Midbrain (tissue), 1 donor: ENCODE measurements at regions not wholly inside any gene's neighbourhood (a gene's known extent, or its start where the extent isn't known, plus 50 kb on each side); places are given as distances from the start of the nearest gene placed in this dataset.
"Not testable (repeated sequence)": the region's sequence is repeated elsewhere in the genome, so short reads cannot be mapped to it uniquely, and the experiment has no call there.

Source experiments
- DNase-seq: peaks from one replicate; lab custom pipeline; 2025; lab: John Stamatoyannopoulos, UW

DNA sequence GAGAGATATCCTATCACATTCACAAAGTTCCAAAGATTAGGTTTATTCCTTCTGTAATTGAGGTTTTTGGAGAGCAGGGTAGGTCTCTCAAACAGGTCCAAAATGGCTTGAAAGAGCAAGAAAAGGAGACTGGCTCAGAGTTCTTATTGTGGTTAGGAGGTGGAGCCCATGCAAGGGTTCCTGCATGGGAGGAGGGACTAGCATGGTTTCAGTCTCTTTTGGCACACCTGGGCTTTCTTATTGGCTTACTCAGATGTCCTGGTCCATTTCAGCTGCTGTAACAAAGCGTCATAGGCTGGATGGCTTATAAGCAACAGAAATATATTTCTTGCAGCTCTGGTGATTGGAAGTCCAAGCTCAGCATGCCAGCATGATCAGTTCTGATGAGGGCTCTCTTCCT is 493.1 kb downstream of the REEP3 start:
- no peak for DNase-seq

DNA sequence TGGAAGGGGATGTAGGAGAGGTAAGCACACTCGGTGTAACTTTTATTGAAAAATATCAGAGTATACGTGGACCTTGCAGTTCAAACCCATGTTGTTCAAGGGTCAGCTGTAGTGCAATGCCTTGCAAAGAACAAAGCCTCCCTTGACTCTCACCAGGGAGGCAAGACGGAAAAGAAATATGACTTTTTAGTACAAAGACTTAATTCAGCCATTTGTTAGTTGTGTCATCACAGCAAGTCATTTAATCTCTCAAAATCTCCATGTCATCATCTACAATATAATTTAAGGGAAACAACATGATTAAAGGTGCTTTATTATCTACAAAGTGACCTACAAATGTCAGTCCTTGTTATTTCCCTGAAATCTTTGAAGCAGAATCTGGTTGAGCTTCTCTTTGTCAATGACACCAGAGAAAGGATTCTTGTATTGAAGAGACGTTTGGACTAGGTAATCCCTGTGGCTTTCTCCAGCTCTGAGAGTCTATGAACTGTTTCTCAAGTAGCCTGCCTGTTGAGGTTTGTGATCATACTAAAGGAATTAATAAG is 502.8 kb downstream of the REEP3 start:
- DNase-seq = no peak

DNA sequence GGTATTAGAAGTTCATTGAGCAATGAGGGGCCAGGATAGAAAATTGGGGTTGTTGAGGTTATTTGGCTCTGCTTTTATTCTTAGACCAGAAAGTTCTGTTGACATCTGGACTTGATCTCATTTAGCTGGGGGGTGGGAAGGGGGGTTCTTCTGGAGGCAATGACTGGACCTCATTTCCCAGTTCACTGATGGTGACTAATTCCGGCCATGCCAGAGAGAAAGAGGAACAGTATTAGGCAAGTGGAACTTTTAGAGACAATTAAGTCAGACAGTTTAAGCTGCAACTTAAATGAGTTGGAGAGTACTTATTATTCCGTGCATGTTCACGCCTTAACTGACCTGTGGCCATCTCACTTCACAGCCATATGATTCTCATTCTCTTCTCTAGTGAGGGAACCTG is 512.5 kb downstream of the REEP3 start:
- DNase-seq = no peak

DNA sequence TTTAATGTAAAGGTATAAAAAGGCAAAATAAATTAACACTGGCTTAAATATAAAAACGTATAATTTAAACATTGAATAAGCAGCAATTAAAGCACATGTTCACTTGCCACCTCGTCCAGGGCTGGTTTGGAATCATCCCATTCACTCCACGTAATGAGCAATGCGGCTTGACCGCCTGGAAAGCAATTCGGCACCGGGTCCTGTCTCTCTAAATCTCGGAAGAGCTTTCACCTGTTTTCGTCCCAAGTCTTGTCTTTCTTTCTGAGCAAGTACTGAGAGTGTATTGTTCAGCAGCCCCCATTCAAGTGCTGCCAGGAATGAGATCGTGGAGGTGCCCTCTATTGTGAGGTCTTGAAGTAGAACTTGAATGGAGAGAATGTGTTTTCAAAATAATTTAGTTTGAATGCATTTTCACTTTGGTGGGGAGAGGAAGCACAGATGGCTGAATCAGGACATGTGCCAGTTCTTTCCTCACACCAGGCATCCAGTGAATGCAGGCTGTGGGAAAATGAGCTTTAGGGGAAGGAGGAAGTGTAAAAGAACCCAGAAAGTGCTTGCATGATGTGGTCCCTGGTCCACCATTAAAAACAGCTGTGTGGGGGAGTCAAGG is 515.2 kb downstream of the REEP3 start:
- DNase-seq = peak; percentile 13

DNA sequence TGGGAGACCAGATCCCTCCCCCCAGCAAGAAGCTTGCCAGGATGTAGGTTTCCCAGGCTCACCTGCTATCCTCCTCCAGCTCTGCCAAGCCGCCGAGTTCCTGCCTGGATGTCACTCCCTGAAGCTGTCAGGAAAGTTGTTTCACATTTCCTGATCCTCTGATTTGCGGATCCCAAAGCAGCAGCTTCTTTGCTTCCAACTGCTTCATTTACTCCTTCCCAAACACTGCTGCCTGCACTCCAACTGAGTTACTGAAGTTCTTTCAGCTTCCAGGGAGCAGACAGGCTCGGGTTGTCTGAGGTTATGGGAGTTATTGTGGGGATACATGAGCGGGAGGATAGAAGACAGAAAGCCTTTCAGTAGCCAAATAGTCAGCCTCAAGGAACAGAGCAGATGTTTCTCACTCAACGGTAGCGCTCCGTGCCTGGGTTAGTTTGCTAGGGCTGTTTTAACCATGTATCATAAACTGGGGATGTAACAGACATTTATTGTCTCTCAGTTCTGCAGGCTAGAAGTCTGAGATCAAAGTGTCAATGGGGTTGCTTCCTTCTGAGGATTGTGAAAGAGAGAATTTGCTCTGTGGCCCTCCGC is 516.0 kb downstream of the REEP3 start:
- peak; percentile 10 for DNase-seq

DNA sequence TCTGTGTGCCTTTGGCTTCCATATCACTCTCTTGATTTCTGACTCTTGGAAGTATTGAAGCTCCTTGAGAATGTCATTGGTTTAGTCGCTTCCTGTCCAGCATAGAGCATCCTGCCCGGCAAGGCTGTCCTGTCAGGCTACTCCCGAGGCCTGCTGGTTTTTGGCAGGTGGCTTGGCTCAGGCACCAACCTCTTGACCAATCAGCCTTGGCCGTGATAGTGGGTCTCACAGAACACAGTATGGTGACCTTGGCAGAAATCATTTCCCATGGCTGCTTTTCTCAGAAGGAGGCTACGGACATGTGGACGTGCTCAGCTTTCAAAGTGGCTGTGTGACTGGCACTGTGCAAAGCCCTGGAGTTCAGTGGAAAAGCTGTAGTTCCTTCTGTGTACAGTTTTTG is 516.9 kb downstream of the REEP3 start:
- no peak for DNase-seq

DNA sequence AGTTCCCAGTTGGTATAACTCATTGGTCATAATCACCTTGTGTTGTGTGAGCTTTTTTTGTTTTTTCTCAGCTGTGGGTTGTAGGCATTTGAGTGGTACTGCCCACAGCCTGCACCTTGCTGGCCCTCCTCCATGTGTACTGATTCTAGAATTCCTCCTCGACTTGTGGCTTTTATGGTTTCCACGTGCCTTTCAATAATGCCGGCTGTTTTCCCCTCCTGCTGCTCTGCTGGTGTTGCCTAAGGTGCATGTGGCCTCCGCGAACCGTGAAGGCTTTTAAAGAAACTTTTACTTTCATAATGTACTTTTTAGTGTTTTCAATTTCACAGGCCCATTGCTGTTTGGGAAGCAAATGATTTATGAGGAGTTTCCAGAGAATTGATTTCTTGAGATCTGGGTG is 518.0 kb downstream of the REEP3 start:
- DNase-seq = no peak

DNA sequence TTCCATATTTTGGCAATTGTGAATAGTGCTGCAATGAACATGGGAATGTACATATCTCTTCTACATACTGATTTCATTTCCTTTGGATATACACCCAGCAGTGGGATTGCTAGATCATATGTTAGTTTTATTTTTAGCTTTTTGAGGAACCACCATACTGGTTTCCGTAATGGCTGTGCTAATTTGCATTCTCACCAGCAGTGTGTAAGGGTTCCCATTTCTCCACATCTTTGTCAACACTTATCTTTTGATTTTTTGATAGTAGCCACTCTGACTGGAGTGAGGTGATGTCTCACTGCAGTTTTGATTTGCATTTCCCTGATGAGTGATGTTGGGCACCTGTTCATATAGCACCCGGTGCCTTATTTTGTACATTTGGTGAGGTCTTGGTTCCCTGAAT is 519.6 kb downstream of the REEP3 start:
- DNase-seq = no peak

DNA sequence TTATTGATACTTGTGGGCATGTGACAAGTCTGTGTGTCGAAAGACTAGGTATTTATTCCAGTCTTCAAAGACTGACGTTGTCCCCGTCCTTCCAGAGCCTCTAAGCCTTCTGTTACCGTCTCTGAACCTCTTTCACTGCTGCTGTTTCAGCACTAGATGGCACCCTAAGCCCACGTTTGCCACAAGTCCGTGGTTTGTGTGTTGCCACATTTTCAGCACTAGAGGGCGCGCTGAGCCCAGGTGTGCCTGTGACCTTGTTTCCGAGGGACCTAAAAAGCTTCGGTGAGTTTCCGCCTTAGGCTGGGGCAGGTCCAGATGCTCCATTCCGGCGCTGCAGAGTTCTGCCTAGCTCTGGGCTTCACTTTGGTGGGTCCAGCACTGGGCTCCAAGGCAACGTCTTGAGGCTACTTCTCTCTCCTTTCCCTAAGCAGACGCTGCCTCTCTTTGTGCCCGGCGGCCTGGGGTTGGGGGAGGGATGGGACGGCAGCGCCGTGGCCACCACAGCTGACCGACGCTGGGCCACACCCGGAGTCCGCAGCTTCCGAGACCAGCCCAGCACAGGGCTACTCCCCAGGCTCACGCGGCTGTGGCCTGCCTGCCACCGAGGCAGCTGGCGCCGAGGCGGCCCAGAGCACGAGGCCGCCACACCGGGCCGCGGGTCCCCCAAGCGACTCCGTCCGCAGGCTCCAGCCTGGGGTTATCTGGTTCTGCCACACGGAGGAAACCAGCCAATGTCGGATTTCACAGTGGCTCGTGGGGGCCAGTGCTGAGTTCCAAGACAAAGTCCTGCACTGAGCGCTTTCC is 520.2 kb downstream of the REEP3 start:
- DNase-seq = peak; percentile 63

DNA sequence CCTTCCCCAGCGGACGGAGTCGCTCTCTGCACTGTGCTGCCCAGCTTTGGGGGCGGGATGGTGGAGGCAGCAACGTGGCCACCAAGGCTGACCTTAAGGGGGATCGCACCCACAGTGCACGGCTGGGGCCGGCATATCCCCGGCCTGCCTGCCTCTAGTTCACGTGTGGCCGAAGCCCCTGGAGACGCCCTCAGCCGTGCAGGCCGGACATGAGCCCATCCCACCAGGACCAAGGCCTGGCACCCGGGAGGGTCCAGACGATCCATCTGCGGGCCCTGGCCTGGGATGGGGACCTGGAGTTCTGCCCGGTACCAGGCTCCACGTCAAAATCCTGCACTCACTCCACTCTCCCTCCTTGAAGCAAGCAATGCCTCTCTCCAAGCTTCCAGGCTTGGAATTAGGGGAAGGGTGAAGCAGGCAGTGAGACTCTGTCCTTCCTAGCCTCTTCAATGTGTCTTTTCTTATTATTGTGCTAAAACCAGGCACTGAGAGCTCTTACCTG is 520.8 kb downstream of the REEP3 start:
- no peak for DNase-seq

DNA sequence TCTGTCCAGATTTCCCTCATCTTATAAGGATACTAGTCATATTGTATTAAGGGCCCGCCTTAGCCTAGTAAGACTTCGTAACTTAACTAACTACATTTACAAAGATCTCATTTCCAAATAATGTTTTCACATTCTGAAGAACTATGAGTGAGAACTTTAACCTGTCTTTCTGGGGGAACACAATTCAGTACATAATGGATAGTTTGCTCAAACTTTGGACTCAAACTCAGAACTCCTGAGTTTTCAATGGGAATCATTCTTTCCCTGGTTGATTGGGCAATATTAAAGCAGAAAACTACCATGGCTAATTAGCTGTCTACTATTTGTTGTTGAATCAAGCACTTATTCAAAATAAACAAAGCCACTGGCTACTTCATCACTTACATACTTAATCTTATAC is 522.9 kb downstream of the REEP3 start:
- no peak for DNase-seq

DNA sequence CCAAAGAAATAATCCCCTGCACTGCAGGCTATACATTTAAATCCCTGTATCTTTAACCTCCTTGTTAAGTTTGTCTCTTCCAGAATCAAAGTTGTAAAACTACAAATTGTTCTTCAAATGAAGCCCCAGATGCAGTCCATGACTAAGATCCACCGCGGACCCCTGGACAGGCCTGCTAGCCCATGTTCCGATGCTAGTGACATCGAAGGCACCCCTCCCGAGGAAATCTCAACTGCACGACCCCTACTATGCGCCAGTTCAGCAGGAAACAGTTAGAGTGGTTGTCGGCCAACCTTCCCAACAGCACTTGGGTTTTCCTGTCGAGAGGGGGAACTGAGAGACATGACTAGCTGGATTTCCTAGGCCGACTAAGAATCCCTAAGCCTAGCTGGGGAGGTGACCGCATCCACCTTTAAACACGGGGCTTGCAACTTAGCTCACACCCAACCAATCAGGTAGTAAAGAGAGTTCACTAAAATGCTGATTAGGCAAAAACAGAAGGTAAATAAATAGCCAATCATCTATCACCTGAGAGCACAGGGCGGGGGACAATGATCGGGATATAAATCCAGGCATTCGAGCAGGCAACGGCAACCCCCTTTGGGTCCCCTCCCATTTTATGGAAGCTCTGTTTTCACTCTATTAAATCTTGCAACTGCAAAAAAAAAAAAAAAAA is 523.9 kb downstream of the REEP3 start:
- not testable (repeated sequence) for DNase-seq

DNA sequence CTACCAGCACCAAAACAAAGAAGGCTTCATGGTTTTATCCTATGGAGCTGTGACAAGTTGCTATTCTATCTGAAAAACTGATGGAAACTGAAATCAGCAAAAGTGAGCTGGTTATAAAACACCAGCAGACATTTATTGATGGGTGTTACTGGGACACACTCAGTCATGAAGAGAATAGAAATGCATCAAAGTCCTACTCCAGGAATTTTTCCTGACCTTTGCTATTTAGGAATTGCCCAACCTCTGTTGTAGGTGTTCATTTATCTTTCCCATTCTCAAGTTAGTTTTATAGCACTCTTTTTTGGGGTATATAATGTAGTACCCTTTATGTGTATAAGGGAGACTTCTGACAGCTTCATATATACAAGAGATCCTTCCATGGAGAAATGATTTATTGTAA is 533.2 kb downstream of the REEP3 start:
- no peak for DNase-seq

DNA sequence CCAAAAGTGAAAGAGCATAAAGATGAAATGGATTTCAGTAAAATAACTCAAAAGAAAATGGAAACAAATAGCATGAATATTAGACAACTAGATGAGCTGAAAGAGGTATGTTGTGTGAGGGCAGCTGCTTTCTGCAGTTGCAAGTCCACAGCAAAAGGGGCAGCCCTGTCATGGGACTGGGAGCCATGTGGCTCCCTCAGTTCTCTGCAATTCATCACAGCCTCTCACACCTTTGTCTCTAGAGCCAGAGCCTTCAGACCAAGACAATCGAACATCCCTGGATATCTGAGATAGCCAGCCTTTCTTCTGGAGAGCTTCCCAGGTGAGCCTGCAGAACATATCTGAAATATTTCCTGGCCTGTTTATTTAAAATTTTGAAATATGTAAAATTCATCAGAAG is 538.7 kb downstream of the REEP3 start:
- no peak for DNase-seq

DNA sequence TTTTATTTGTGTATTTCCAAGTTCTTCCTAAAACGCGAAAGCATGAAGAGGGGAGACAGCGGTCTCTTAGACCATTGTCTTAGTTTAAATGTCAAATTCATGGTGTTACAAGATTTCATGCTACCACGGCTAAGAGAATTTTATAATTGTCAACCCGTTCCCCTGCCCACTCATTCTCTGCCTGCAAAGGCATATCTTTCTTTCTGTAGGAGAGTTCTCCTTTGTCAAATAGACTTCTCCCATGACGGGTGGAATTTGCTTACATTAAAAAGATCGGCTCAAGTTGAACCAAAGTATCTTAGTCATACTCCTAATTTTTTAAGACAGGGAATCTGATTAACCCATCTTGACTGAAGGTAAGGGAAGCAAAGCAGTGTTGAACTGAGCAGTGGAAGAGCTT is 539.2 kb downstream of the REEP3 start:
- no peak for DNase-seq

DNA sequence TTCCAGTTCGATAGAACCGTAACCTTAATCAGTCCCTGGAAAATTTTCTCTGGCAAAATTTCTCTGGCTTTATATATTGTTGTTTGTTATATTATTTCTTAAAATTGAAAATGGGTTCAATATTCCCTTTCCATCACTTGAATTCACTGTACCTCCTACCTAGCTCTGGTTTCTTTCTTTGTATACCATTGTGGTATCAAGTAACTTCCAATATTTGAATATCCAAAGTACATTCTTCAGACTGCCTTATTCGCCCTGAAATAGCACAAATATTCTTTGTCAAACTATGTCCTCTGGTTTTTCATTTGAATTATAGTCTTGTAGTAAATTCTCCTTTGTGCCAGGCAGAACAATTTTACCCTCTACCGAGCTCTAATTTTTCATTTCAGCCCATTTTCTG is 541.6 kb downstream of the REEP3 start:
- no peak for DNase-seq

DNA sequence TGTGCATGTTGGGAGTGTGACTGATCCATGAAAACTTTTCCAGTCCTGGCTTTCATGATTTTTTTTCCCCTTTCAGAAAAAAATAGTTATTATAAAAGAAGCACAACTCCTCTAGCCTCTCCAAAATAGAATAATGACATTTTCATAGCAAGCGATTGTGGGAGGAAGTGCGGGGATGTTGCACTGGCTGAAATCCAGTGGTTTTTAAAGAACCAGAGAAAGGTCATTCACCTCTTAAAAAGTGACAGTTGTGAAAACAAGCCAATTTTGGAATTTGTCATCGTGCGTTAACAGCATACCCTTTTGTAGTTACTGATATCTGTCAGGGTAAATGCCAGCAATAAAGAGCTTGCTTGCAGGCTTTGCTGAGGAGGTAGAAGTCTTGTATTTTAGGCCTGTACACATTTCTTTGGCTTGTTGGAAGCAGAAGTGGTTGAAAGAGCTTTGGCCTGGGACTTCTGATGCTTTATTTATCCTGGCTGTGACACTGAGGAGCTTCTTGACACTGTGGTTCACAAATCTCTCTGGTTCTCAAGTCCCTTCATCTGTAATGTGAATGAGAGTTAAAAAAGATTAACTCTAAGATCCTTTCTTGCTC is 545.9 kb downstream of the REEP3 start:
- DNase-seq = no peak

DNA sequence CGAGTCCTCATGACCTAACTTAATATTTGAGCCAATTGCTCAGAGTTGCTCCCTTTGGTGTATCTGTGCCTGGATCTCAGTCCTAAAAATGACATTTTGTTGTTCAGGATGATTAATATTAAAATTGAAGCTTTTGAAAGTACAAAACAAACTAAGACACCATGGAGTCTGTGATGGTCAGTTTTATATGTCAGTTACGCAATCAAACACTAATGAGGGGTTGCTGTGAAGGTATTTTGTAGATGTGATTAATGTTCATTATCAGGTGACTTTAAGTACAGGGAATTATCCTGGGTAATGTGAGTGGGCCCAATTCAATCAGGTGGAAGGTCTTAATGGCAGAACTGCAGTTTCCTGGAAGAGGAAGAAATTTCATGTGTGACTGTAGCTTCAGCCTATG is 546.7 kb downstream of the REEP3 start:
- DNase-seq = no peak

DNA sequence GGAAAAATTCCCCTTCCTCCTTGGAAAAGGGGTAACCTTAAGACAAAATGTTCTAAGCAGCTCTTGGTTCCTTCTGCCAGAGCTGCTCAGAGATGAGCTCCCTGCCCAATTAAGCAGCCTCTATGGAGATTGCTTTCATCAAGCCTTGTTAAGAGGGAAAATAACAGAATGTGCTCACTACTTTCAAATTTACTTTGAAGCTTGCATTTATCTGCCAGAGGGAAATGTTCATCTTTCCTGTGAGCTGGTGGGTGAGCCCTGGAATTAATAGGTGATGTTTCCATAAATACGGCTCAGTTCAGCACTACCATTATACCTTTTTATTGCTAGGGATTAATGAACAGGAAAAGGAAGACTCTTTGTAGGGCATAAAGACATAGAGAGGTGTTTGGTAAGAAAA is 549.0 kb downstream of the REEP3 start:
- no peak for DNase-seq

DNA sequence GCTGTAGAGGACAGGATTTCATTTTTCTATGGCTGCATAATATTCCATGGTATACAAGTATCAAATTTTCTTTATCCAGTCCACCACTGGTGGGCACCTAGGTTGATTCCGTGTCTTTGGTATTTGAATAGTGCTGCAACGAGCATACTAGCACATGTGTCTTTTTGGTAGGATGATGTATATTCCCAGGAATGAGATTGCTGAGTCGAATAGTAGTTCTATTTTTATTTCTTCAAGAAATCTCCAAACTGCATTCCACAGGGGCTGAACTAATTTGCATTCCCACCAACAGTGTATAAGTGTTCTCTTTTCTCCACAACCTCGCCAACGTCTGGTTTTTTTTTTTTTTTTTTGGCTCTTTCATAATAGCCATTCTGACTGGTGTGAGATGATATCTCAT is 550.0 kb downstream of the REEP3 start:
- no peak for DNase-seq

DNA sequence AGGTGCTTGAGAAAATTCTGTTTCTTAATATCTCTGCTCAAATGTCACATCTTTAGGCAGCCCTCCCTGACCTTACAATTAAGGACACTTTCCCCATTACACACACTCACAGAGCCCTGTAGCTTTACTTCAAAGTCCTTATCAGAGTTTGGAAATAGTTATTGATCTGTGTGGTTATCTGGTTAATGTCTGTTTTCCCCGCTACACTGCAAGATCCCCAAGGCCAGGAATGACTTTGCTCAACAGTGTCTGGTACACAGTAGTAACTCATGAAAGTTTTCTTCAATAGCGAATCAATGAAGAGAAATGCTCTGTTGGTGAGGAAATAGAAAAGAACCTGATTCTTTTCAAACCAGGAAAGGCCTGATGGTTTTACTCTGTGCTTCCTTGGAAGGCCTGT is 554.4 kb downstream of the REEP3 start:
- DNase-seq = no peak

DNA sequence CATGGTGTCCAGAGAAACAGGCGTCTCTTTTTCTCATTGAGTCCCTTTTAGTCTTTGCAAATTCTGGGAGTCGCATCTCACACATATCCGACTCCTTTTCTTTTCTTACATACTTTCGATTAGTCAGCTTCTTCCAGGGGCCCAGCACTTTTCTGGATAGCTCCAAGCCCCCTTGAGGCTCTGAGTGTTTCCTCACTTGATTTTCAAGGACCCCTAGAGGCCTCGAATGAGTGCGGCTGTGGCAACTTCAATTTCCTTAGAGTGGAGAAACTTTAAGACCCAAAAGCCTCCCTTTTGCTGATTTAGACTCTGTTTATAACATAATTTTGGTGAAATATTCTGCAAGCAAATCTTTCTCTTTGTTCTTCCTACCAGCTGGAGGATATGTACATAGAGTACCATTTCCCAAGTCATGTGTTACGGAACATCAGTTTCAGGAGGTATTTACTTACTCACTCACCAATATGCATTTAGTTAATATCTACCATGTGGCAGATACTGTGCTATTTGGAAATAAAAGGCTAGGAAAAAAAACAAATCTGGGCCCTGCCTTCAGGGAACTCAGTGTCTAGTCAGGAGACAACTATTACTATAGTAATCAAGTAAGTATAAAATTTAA is 555.2 kb downstream of the REEP3 start:
- no peak for DNase-seq
